ENCODE measurements at regions not wholly inside any gene's neighbourhood (a gene's known extent, or its start where the extent isn't known, plus 50 kb on each side); places are given as distances from the start of the nearest gene placed in this dataset.
"Not testable (repeated sequence)": the region's sequence is repeated elsewhere in the genome, so short reads cannot be mapped to it uniquely, and the experiment has no call there.

DNA sequence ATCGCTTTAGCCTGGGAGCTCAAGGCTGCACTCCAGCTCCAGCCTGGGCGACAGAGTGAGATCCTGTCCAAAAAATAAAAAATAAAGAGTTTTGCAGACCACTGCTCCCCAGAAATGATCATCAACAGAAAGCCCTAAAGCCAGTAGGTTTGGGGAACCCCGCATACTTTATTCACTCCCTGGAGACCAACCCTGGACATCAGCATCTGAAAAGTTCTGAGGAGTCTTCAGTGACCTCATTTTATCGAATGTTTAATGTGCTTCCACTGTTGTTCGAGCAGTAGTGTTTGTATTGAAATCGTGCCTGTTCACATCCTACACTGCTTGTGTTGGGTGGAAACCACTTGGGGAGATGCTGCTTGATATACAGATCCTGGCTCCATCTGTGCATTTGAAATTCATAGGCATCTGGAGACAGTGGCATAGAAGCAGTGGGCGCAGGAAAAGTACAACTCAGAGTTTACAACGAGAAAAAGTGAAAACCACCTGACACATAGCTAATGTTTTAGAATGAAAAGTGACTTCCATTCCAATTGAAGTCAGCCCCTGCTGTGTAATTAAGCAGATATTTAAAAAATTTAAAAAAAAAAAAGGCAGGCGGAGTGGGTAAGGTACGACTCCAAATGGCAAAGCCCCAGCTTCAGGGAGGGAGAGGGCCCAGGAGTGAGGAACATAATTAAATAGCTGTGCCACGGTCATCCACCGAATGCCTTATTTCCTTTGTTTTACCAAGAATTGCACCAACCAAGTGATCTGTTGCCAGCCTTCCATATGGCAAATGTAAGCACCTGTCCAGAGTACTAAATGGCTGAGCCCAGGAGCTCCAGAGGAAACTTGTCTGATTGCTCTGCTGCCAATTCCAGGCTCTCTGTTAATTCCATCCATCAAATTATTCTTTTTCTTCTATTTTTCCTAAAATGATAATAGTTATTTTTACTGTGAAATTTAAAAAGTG, 100.4 kb upstream of the NAA20 start:
- H3K4me3 Mint-ChIP-seq: no peak overlapping the region
- no peaks in the 10 kb centered on the region for H3K36me3 Mint-ChIP-seq
- no peaks in the 10 kb centered on the region for H3K9me3 Mint-ChIP-seq
- H3K27me3 Mint-ChIP-seq: peaks cover 10% of the 10 kb centered on the region
- H3K4me1 Mint-ChIP-seq: no peaks in the 10 kb centered on the region
- H3K27ac Mint-ChIP-seq: no peak overlapping the region

GRCh38 chr20:19918965-19919329, 98.2 kb upstream of the NAA20 start:
- H3K4me3 Mint-ChIP-seq: no peak overlapping the region
- no peak overlapping the region for H3K27ac Mint-ChIP-seq
- H3K9me3 Mint-ChIP-seq: no peaks in the 10 kb centered on the region
- H3K36me3 Mint-ChIP-seq: no peaks in the 10 kb centered on the region
- H3K4me1 Mint-ChIP-seq: no peaks in the 10 kb centered on the region
- peaks cover 10% of the 10 kb centered on the region for H3K27me3 Mint-ChIP-seq

DNA sequence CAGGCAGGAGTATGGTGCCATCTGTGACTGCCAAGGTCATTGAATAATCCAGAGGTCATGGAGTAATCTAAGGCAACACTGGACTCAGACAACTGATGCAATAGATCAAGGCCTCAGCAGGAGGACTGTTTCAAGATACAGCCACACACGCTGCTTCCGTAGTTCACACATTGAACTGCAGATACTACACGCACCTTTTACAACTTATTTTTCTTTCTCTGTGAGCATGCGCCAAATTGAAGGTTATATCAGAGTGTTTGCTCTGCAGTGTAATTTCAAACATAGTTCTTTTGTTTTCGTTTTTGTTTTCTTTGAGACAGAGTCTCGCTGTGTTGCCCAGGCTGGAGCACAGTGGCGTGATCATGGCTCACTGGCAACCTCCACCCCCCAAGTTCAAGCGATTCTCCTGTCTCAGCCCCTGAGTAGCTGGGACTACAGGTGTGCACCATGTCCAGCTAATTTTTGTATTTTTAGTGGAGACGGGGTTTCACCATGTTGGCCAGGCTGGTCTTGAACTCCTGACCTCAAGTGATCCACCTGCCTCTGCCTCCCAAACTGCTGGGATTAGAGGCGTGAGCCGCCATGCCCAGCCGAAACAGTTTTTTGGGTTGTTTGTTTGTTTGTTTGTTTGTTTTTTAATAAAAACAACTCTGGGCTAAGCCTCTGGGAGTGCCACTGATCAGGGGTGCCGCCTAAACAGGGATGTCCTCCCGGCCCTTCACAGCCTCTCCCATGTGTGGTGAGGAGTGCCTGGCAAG, 96.6 kb upstream of the NAA20 start:
- Mint-ChIP-seq H3K4me3 (no peak overlapping the region), H3K36me3 (no peaks in the 10 kb centered on the region), H3K27me3 (peaks cover 3% of the 10 kb centered on the region), H3K9me3 (no peaks in the 10 kb centered on the region), H3K27ac (no peak overlapping the region), H3K4me1 (no peaks in the 10 kb centered on the region)

DNA sequence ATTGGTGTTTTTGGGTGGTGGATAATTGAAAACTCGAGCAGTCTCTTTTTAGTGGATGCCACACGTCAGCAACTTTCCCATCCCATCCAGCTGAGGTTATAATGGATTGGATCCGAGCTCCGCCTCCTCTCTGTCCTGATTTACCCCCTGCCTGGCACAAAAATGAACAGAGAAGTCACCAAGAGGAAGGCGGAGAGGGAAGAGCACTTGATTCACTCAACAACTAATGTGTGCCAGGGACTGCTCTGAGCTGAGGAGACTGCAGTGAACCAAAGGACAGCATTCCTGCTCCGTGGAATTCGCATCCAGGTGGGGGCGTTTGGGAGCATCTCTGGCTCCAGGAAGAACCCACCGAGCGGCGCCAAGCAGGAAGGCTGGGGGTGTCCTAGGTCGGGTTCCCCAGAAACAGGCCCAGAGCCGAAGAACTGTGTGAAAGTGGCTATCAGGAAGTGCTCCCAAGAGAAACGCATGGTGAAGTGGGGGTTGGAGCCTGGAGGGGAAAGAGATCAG, 95.8 kb upstream of the NAA20 start:
- no peaks in the 10 kb centered on the region for H3K4me1 Mint-ChIP-seq
- H3K9me3 Mint-ChIP-seq: no peaks in the 10 kb centered on the region
- no peaks in the 10 kb centered on the region for H3K36me3 Mint-ChIP-seq

GRCh38 chr20:19921829-19922228, 95.3 kb upstream of the NAA20 start:
- not testable (repeated sequence) for H3K4me1 Mint-ChIP-seq, H3K27me3 Mint-ChIP-seq, H3K4me3 Mint-ChIP-seq, H3K27ac Mint-ChIP-seq, H3K9me3 Mint-ChIP-seq, H3K36me3 Mint-ChIP-seq

More for the DNA sequence above, 95.8 kb upstream of the NAA20 start:
- Mint-ChIP-seq H3K4me3 (no peak overlapping the region), H3K27ac (no peak overlapping the region), H3K27me3 (peaks cover 2% of the 10 kb centered on the region)

- H3K36me3 Mint-ChIP-seq: no peaks in the 10 kb centered on the region
- no peak overlapping the region for H3K27ac Mint-ChIP-seq
- H3K4me1 Mint-ChIP-seq: no peaks in the 10 kb centered on the region
- no peaks in the 10 kb centered on the region for H3K27me3 Mint-ChIP-seq
- H3K4me3 Mint-ChIP-seq: no peak overlapping the region
- H3K9me3 Mint-ChIP-seq: no peaks in the 10 kb centered on the region
Observed at GRCh38 chr20:19922716-19923115, 94.4 kb upstream of the NAA20 start.

DNA sequence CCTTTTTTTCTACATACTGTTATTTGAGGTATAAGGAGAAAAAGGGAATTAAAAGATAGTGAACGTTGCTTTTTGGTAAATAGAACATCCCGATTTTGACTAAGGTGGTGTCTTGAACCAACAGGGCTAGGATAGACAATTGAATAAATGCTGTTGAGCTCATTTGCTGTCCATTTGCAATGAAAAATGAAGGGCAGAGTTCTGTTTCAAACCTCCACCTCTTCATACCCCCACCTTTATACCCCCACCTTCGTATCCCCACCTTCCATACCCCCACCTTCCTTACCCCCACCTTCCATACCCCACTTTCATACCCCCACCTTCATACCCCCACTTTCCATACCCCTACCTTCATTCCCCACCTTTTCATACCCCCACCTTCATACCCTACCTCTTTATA, 93.4 kb upstream of the NAA20 start:
- Mint-ChIP-seq H3K36me3 (no peaks in the 10 kb centered on the region), H3K27me3 (no peaks in the 10 kb centered on the region), H3K4me1 (no peaks in the 10 kb centered on the region), H3K27ac (no peak overlapping the region), H3K4me3 (no peak overlapping the region), H3K9me3 (no peaks in the 10 kb centered on the region)

- no peak overlapping the region for H3K27ac Mint-ChIP-seq
- no peak overlapping the region for H3K4me3 Mint-ChIP-seq
- H3K9me3 Mint-ChIP-seq: no peaks in the 10 kb centered on the region
- H3K36me3 Mint-ChIP-seq: no peaks in the 10 kb centered on the region
- no peaks in the 10 kb centered on the region for H3K4me1 Mint-ChIP-seq
- no peaks in the 10 kb centered on the region for H3K27me3 Mint-ChIP-seq
Observed at GRCh38 chr20:19924255-19924654, 92.9 kb upstream of the NAA20 start.

- H3K27ac Mint-ChIP-seq: no peak overlapping the region
- no peak overlapping the region for H3K4me3 Mint-ChIP-seq
- H3K27me3 Mint-ChIP-seq: no peaks in the 10 kb centered on the region
- H3K4me1 Mint-ChIP-seq: no peaks in the 10 kb centered on the region
- H3K9me3 Mint-ChIP-seq: no peaks in the 10 kb centered on the region
- H3K36me3 Mint-ChIP-seq: no peaks in the 10 kb centered on the region
Observed at GRCh38 chr20:19926591-19926990, 90.6 kb upstream of the NAA20 start.

DNA sequence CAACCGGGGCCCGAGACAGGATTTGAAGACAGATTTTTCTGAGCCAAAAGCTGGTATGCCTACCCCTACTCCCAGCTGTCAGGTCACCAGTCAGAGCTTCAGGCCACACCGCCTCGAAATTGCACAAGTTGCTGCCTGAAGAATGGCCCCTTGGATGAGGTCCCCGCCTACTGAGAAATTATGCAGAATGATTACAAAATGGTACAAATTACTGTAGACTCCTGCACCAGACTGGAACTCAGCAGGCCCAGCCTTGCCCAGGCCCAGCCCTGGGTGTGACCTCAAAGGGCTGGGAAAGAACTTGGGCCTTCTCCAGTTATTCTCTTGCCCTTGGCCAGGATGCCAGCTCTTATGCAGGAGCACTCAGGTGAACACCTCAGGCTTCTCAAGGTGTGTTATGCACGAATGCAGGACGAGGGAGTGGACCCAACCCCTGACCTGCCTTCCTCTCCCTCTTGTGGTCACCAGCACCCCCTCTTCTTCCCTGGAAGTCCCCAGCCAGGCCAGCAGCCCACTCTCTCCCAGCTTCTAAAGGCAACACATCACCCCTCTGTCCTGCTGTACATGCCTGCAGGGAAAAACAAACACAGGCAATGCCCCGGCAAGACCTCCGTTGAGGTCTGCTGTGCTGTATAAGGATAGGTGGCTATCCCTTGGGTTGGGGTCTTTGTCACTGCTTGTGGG, 88.7 kb upstream of the NAA20 start:
- no peaks in the 10 kb centered on the region for H3K4me1 Mint-ChIP-seq

GRCh38 chr20:19929012-19929360, 88.2 kb upstream of the NAA20 start:
- no peak overlapping the region for H3K27ac Mint-ChIP-seq
- no peaks in the 10 kb centered on the region for H3K9me3 Mint-ChIP-seq
- no peak overlapping the region for H3K4me3 Mint-ChIP-seq
- H3K36me3 Mint-ChIP-seq: no peaks in the 10 kb centered on the region
- H3K27me3 Mint-ChIP-seq: no peaks in the 10 kb centered on the region
- H3K4me1 Mint-ChIP-seq: no peaks in the 10 kb centered on the region

More for the DNA sequence above, 88.7 kb upstream of the NAA20 start:
- H3K36me3 Mint-ChIP-seq: no peaks in the 10 kb centered on the region
- no peaks in the 10 kb centered on the region for H3K27me3 Mint-ChIP-seq
- no peak overlapping the region for H3K4me3 Mint-ChIP-seq
- no peaks in the 10 kb centered on the region for H3K9me3 Mint-ChIP-seq
- H3K27ac Mint-ChIP-seq: no peak overlapping the region

- Mint-ChIP-seq H3K36me3 (no peaks in the 10 kb centered on the region), H3K4me1 (no peaks in the 10 kb centered on the region), H3K4me3 (no peak overlapping the region), H3K9me3 (no peaks in the 10 kb centered on the region), H3K27me3 (no peaks in the 10 kb centered on the region), H3K27ac (no peak overlapping the region)
Observed at GRCh38 chr20:19929481-19930145, 87.5 kb upstream of the NAA20 start.

DNA sequence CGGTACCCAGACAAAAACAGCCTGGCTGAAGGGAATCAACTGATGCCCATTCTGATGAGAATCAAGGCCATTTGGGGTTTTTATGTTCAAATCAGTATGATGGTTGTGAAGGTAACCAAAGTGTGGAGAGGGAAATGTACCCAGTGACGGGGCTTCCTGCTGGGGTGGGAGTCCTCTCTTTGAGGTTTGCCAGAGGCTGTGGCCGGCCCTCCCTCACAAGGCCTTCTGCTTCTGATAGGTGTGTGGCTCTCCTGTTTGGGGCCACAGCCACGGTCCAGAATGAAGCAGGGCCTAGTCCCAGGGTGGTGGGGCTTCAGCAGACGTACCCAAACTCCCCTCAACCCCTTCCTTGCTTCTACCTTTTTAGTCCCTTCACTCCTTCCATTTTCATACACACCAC, 86.7 kb upstream of the NAA20 start:
- H3K4me1 Mint-ChIP-seq: no peaks in the 10 kb centered on the region
- H3K9me3 Mint-ChIP-seq: no peaks in the 10 kb centered on the region
- H3K27me3 Mint-ChIP-seq: peaks cover 5% of the 10 kb centered on the region
- H3K36me3 Mint-ChIP-seq: no peaks in the 10 kb centered on the region
- no peak overlapping the region for H3K27ac Mint-ChIP-seq
- H3K4me3 Mint-ChIP-seq: no peak overlapping the region

DNA sequence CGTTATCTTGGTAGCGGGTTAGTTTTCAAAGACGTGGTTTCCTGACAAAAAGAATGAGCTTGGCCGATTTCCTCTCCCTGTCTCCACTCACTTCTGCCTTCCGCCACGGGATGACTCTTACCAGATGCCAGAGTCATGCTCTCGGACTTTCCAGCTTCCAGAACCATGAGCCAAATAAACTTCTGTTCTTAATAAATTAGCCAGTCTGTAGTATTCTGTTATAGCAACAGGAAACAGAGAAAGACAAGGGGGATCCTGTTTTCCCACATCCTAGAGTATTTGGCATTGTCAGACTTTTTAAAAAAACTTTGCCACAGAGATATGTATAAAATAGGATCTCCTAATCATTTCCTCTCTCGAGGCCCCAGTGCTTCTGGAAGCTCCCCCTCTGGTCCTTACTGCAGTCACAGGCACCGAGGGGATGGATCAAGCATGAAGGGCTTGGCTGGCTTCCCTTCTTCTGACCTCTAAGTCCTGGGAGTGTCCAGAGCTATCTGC, 84.9 kb upstream of the NAA20 start:
- Mint-ChIP-seq H3K4me3 (no peak overlapping the region), H3K4me1 (peaks cover 5% of the 10 kb centered on the region), H3K36me3 (no peaks in the 10 kb centered on the region), H3K9me3 (no peaks in the 10 kb centered on the region), H3K27ac (no peak overlapping the region), H3K27me3 (peaks cover 6% of the 10 kb centered on the region)

DNA sequence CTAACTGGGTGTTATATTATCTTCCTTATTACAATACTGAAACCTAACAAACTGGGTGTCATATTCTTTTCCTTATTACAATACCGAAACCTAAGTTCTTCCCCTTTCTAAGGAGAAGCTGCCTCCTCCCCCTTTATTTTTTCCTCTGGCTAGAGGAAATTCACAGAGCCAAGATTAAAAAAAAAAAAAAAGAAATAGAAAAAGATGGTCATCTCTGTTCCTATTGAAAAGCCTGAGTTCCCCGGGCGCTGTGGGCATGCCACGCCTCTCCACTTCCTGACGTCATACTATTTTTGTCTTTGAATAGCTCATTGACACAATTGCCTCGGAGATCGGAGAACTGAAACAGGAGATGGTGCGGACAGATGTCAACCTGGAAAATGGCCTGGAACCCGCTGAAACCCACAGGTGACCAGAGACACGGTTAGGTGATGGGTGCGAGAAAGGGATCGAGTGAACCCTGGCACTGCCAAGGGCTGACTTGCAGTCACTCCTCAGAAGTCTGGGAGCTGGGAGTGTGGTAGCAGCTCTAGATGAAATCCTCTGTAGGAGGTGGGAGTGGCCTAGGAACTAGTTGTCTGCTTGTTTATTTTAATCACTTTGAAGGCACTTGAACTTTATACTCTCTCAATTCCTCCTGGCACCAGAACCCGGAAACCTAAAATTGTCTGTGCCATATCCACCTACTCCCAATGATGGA, 82.2 kb upstream of the NAA20 start:
- Mint-ChIP-seq H3K27me3 (peaks cover 11% of the 10 kb centered on the region), H3K36me3 (no peaks in the 10 kb centered on the region), H3K9me3 (no peaks in the 10 kb centered on the region), H3K27ac (no peak overlapping the region), H3K4me1 (peaks cover 23% of the 10 kb centered on the region), H3K4me3 (no peak overlapping the region)

Data from activated naive CD4-positive, alpha-beta T cell treated with anti-CD3 and anti-CD28 coated beads, Interleukin-2, amount 50 U/mL, for 24 hours (primary cell).